HG03159 (cell line): ENCODE measurements at regions not wholly inside any gene's neighbourhood (a gene's known extent, or its start where the extent isn't known, plus 50 kb on each side); places are given as distances from the start of the nearest gene placed in this dataset.

Source experiments
- ATAC-seq: cut with Tn5 transposase; IDR thresholded peaks from one replicate; pipeline ENCODE4 v1.9.1; 2021; ENCODE audit warnings: mild to moderate bottlenecking, moderate library complexity; ENCODE audit not compliant: unreplicated experiment

GRCh38 chr4:186018261-186018660 lies 50.7 kb upstream of the TLR3 start:
- ATAC-seq, result no peak

DNA sequence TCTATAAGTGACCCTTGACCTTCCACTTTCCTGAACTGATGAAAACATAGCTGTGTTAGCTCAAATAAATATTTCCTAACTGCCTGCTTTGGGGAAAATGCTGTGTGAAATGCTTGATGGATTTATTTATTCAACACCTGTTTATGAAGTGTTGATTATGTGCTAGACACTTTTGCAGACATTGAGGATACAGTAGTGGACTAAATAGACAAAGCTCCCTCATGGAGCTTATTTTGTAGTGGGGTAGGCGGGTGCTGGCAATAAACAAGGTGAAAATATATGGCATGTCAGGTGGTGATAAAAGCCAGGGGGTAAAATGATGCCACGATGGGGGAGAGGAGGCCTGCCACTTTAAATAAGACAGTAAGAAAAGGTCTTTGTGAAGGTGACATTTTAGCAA lies 50.2 kb upstream of the TLR3 start:
- ATAC-seq, result no peak
